ENCODE measurements at regions not wholly inside any gene's neighbourhood (a gene's known extent, or its start where the extent isn't known, plus 50 kb on each side); places are given as distances from the start of the nearest gene placed in this dataset.

GRCh38 chr1:172979828-172980227, 70.9 kb downstream of the TNFSF18 start:
- DNase-seq (ENCODE audit: low read depth): no peak
- TF ChIP-seq CTCF (IDR thresholded peaks at IDR 0.05; ENCODE audit: insufficient read depth, low read length): no peak
- no peak overlapping the region for H3K4me3 ChIP-seq (ENCODE audit: low read depth, low read length)

- TF ChIP-seq CTCF (IDR thresholded peaks at IDR 0.05; ENCODE audit: insufficient read depth, low read length): no peak
- no peak for DNase-seq (ENCODE audit: low read depth)
- H3K4me3 ChIP-seq (ENCODE audit: low read depth, low read length): no peak overlapping the region
Observed at GRCh38 chr1:172980456-172980855, 70.3 kb downstream of the TNFSF18 start.

- DNase-seq (ENCODE audit: low read depth): no peak
- H3K4me3 ChIP-seq (ENCODE audit: low read depth, low read length): no peak overlapping the region
- no peak for TF ChIP-seq CTCF (IDR thresholded peaks at IDR 0.05; ENCODE audit: insufficient read depth, low read length)
Observed at GRCh38 chr1:172980971-172981370, 69.8 kb downstream of the TNFSF18 start.
